ENCODE measurements at regions not wholly inside any gene's neighbourhood (a gene's known extent, or its start where the extent isn't known, plus 50 kb on each side); places are given as distances from the start of the nearest gene placed in this dataset.

DNA sequence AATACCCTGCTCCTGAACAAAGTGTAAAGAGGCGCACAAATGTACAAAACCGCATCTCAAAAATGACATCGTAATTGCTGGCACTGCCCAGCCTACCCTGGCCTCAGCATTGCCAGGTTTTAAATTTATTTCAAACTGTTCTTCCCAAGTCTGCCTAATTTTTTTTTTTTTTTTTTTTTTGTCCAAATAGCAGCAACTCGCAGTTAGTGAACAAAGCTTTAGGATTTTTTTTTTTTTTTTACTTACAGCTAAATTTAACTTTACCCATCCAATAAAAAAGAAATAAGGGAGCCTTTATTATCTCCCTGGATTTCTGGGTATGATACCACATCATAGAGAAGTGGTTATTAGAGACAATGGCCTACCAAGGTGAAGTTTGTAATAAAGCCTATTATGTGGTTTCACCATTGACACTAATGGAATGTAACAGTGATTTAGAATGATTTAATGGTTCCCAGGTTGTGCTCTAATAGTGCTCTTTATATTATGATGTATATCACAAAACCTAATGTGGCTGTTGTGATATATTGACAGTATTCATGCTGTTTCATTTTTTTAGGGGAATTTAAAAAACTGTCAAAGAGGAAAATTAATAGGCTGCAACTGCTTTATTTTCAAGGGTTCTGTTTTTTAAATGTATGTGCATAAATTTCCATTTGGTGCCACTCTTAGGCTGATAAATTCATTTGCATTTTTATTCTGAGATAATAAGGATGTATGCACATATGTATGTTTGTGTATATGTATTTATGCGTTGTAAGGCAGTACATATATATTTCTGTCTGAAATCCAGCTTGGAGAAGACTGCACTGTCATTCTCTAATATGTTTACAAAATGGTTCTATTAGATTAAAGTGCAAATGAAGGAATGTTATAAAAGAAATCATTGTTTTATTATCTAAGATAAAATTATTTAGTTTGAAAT, 309.0 kb downstream of the TFEC start:
- intact Hi-C loops (cut with DNase I): no loop called here
- no peak for DNase-seq

- DNase-seq: no peak
- intact Hi-C loops (cut with DNase I): no loop called here
Observed at GRCh38 chr7:115719963-115720362, 310.6 kb downstream of the TFEC start.

- no peak for DNase-seq
- intact Hi-C loops (cut with DNase I): no loop called here
Observed at GRCh38 chr7:115709664-115710063, 320.9 kb downstream of the TFEC start.

DNA sequence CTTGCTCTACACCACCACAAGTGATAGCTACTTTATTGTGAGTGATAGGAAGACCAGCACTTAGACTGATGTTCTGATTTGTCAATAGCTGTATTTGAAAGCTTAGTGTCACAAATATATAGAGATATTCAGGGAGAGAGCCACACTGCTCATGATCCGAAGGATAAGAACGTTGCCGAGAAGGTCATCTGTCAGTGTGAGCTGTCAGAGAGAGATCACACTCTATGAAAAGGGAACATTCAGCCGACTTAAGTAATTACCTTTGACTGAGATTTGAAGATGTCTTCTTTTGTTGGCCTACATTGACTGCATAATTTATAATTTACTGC, 322.6 kb downstream of the TFEC start:
- no peak for DNase-seq
- intact Hi-C loops (cut with DNase I): no loop called here

DNA sequence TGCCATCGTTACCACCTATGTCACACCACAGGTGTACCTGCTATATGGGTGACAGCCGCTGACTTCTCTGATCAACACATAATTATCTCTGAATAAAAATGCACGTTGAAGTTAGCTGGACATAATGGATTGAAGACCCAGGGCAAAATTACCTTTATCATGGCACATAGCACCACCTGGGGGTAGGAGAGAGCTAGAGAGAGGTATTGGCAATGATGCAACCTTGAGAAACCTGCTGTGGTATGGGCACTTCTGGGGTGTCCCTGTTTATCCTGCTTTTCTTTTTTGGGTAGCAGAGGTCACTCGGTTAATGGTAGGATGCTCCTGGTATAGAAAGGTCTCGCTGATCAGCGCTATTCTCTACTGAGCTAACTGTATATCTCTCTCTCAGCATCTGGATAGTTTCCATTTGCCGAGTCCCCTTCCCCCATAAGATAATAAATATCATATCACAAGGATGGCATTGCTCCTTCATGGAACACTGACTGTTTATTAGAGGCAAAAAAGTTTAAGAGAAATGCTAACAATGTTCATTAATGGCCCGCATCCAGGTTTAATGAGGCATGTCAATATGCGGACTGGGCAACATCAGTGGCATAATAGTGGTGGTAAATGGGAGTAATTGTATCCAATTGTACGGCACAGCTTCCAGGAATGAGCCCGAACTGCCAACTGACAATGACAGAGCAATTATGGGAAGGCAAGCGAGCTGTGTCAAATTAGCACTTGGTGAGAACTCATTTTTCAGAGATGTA, 323.1 kb downstream of the TFEC start:
- peak in 6 of 42 donors; percentile 3 to 15 (median 8) for DNase-seq
- intact Hi-C loops (cut with DNase I): no loop called here

DNA sequence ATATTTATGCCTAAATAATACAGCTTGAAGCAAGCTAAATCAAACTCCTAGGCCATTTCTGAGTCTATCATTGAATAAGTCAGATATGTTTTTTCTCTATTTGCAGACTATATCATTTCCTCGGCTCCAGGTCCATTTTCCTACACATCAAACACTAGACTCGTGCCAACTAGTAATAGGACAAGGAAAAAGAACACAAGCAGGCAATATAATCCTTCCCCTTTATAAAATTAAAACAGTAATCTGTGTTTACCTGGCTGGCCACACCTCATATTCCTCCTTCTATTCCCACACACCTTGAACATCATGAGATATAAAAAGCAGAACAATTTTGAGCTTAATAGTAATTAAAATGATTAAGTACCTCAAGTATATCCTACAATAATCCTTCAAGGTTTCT, 325.7 kb downstream of the TFEC start:
- no peak for DNase-seq
- intact Hi-C loops (cut with DNase I): no loop called here

- intact Hi-C loops (cut with DNase I): no loop called here
- no peak for DNase-seq
Observed at GRCh38 chr7:115701141-115701540, 329.4 kb downstream of the TFEC start.

DNA sequence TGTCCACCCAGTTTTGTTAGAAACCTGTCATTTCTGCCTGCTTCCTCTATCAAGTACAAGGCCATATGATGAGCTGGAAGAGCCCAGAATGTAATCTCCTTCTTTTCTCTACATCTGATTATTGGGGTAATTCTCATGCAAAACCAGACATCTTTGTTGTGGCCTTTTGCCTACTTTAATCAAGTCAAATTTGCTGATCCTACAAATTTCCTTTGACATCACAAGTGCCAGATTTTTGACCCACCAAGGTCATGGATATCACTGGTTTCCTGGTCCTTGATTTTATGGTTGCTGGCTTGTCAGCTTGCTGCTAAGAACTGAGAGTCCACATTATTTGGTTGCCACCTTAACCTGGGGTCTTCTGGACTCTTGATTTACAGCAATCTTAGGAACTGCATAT, 336.1 kb downstream of the TFEC start:
- no peak for DNase-seq
- intact Hi-C loops (cut with DNase I): no loop called here

- no peak for DNase-seq
- intact Hi-C loops (cut with DNase I): no loop called here
Observed at GRCh38 chr7:115693779-115694178, 336.8 kb downstream of the TFEC start.

DNA sequence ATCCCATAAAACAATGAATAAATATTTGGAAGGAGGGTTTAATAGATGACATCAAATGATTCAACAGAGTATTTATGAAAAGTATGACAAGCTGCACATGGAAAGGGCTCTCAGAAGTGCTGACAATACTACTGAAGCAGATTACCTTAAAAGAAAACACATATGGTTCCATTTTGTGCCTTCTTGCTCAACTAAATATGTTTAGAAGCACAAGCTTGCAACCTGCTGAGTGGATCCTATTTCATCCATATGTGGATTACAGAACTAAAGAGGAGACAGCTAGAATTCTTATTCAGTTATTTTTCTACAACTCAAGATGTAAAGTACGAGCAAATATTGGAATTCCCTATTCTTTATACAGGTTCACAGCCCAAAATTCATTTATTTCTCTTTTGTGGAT, 340.6 kb downstream of the TFEC start:
- intact Hi-C loops (cut with DNase I): no loop called here
- no peak for DNase-seq

DNA sequence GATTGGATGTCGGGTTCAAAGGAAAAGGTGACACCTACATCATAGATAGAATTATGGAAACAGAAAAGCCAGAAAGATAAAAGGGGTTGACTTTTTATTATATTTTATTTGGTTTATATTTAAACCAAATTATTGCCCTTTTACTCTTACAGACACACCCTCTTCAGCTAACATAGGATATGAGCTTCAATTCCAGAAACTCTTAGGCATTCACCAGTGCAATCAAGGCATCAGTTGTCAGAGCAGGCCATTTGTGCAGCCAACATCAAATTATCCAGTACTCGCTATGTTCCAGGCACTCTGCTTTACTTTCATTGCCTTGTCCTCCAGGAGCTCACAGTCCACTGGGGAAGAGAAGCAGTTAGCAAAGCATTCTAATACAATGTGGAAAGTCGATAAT, 347.5 kb downstream of the TFEC start:
- intact Hi-C loops (cut with DNase I): no loop called here
- DNase-seq: no peak

DNA sequence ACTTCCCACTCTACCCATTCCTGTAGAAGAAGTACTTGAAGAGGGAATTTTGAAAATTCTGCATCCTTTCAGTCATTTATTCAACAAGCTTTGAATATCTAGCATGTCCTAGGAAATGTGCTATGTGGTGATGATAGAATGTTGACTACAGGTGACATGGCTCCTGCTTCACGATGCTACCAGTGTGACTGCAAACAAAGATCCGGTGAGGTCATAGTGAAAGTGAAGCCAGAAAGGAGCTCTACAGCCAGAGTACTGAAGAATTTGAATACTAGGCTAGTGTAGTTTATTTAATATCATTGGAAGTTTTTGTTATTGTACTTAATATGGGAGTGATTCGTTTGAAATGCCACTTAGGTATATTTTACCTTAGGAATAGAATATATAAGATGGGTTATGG, 348.1 kb downstream of the TFEC start:
- no peak for DNase-seq

GRCh38 chr7:115680921-115681320, 349.6 kb downstream of the TFEC start:
- intact Hi-C loops (cut with DNase I): no loop called here
- DNase-seq: no peak

More for the DNA sequence above, 348.1 kb downstream of the TFEC start:
- intact Hi-C loops (cut with DNase I): no loop called here

DNA sequence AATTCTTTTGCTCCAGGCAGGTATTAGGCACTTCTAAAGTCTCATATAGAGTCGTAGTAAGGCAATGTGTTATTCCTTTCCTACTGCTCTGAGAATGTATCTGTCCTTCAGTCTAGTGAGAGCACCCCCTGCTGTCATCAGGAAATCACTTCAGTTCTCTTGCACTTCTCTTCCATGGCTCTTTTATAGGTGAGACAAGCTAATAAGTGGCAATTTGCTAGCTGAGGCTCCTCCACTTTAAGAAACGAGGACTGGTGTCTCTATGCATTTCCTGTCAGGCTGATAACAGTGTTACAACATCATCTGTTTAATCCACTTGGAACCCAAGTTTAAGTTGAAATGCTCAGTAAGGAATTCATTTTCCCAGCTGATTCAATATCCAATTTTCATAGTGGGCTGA, 350.6 kb downstream of the TFEC start:
- intact Hi-C loops (cut with DNase I): no loop called here
- DNase-seq: peak in 19 of 42 donors; percentile 4 to 57 (median 25)

- DNase-seq: no peak
Observed at GRCh38 chr7:115679423-115679822, 351.1 kb downstream of the TFEC start.

GRCh38 chr7:115678086-115678982, 352.2 kb downstream of the TFEC start:
- intact Hi-C loops (cut with DNase I): no loop called here

More at GRCh38 chr7:115679423-115679822, 351.1 kb downstream of the TFEC start:
- intact Hi-C loops (cut with DNase I): no loop called here

GRCh38 chr7:115676707-115677106, 353.9 kb downstream of the TFEC start:
- DNase-seq: no peak
- intact Hi-C loops (cut with DNase I): no loop called here

More at GRCh38 chr7:115678086-115678982, 352.2 kb downstream of the TFEC start:
- DNase-seq: no peak

DNA sequence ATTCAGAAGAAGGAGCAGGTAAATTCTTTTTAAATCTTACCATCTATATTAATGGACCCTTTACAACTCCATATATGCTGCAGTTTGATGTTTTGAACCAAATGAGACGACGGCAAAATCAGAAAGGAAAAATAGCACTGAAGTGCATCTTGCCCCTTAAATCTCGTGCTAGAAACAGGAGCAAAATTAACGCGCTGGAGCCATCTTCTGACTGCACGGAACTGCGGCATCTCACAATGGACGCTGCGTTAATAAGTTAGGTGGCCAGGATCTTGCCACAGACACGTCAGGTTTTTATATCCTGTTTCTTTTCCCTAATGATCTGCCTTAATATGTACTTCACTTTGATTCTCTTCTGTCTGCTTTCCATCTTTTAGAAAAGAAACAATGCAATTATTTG, 354.5 kb downstream of the TFEC start:
- intact Hi-C loops (cut with DNase I): no loop called here
- peak in 40 of 42 donors; percentile 7 to 75 (median 46) for DNase-seq

DNA sequence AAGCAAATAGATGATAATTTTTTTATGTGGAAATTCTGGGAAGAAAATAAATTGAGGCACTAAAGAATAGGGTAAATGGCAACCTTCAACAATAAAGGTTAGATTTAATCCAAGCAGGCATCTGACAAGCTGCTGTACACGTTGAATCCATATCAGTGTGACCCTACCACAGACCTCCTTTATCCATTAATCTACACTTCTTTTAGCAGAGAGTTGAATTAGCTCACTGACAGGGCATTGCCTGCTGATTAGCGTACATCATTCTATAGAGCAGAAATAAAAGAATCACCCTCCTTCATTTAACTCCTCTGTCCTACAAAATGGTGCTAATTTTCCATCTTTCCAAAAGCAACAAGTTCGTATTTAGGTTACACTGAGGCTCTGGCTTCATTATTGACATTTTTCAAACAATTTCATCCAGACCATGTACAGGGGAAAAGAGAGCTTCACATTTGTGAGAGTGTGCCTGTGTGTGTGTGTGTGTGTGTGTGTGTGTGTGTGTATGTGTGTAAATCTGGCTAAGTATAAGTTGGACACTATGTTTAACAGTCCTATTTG, 356.0 kb downstream of the TFEC start:
- intact Hi-C loops (cut with DNase I): no loop called here
- no peak for DNase-seq
